NCI-H526 (cell line): ENCODE measurements at regions not wholly inside any gene's neighbourhood (a gene's known extent, or its start where the extent isn't known, plus 50 kb on each side); places are given as distances from the start of the nearest gene placed in this dataset.

Experiments used
- DNase-seq, 2 experiments: peaks; one replicate each; lab custom pipeline; 2025; lab: John Stamatoyannopoulos, UW

GRCh38 chr2:195606179-195606578 is 50.8 kb upstream of the SLC39A10 start:
- DNase-seq: no peak

DNA sequence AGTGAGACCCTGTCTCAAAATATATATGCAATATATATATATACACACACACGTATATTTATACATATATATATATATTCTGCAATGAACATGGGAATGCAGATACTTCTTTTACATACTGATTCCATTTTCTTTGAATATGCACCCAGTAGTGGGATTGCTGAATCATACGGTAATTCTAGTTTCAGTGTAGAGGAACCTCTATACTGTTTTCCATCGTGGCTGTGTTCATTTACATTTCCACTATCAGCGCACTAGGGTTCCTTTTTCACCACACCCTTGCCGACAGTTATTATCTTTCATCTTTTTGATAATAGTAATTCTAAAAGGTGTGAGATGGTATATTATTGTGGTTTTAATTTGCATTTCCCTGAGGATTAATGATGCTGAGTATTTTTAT is 52.3 kb upstream of the SLC39A10 start:
- DNase-seq: no peak

DNA sequence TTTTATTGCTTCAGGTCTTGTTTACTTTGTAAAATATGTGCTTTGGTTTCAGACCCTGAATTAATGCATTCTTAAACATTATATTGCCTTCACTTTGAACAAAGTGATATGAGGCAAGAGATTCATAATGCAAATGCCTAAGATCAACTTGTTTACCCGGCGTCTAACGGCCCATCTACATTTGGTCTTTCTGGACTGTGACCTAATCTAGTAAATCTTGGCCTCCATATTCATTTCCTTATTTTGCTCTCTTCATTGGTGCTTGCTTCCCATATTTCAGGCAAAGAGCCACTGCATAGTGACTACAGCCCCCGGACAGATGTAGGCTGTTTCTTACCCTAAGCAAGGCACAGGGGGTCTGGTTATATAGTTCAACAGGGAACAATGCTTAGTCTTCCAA is 53.0 kb upstream of the SLC39A10 start:
- no peak for DNase-seq

- DNase-seq: no peak
These were observed 53.6 kb upstream of the SLC39A10 start for GRCh38 chr2:195603408-195603807.

GRCh38 chr2:195602687-195603086 is 54.3 kb upstream of the SLC39A10 start:
- DNase-seq: no peak

GRCh38 chr2:195601361-195601760 is 55.7 kb upstream of the SLC39A10 start:
- no peak for DNase-seq

GRCh38 chr2:195600778-195601177 is 56.2 kb upstream of the SLC39A10 start:
- DNase-seq: no peak

- no peak for DNase-seq
These were observed 60.2 kb upstream of the SLC39A10 start for GRCh38 chr2:195596840-195597239.

DNA sequence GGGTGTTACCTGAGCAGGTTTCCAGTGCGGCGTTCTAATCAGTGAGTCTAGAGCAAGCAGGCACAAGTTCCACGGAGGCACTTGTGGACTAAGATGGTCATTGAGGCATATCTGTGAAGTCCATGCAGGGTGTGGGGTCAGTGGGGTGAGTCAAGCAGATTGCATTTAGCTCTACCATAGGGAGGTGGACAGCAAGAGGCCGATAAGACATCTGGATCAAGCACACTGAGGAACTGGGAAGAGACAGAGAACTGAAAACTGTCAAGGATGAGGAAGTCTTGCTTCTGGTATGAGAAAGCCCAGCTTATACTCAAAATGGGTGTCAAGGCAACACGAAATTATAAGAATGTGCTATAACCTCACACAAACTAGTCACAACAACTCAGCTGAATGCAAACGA is 61.2 kb upstream of the SLC39A10 start:
- no peak for DNase-seq

GRCh38 chr2:195594919-195595694 is 61.9 kb upstream of the SLC39A10 start:
- no peak for DNase-seq

- DNase-seq: no peak
These were observed 62.8 kb upstream of the SLC39A10 start for GRCh38 chr2:195594248-195594647.

- no peak for DNase-seq
These were observed 64.9 kb upstream of the SLC39A10 start for GRCh38 chr2:195592105-195592504.

GRCh38 chr2:195590861-195591205 is 66.2 kb upstream of the SLC39A10 start:
- no peak for DNase-seq

GRCh38 chr2:195590199-195590860 is 66.7 kb upstream of the SLC39A10 start:
- DNase-seq: no peak

DNA sequence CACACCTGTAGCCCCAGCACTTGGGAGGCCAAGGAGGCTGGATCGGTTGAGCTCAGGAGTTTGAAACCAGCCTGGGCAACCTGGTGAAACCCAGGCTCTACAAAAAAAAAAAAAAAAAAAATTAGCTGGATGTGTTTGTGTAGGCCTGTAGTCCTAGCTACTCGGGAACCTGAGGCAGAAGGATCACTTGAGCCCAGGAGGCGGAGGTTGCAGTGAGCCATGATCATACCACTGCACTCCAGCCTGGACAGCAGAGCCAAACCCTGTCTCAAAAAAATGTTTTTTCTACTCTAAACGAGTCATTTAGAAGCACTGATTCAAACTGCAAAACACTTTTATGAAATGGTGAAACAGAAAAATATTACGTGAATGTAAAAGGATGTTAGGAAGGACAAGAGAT is 69.1 kb upstream of the SLC39A10 start:
- DNase-seq: no peak

DNA sequence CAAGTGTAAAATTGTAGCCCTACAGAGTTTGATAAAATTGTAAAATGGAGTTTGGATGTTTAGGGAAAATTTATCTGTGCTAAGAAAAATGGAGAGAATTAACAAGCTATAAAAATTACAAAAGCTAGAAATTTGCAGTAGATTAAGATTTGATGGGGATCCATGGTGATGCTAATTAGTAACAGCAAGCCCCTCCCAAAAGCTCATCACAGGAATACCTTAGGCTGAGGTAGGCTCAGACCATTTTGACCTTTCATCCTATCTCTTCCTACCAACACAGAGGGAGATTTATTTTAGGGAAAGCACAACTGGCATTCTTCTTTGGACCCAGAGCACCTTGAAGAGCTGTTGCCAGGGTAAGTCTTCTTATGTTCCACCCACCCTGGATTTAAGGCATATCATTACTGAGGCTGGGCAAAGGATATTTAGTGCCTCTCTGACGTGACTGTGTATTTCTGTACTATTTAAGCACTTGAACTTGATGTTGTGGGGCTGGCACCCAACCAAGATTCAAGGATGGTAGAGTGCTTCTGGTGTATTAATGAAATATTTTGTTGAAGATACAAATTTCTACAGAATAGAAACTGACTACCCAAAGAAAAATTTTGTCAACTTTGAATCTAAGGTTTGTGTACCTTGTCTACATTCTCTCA is 70.8 kb upstream of the SLC39A10 start:
- no peak for DNase-seq

DNA sequence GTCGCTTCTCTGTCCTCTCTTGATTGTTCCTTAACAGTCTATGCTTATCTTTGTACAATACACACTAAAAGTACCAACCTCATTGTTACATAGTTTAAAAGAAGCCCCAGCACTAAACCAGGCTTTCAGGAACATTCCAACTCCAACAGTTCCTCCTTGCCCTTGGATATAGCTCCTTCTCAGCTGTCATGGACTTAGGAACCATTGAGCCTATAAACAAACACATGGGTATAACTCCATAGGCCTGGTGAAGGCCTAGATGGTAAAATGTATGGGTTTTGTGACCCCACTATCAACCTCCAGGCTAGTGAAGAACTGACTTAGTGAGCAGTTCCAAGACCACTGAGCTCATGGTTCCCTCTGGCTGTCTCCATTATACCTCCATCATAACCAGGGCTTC is 74.8 kb upstream of the SLC39A10 start:
- no peak for DNase-seq

GRCh38 chr2:195579776-195580555 is 77.1 kb upstream of the SLC39A10 start:
- DNase-seq: no peak

- DNase-seq: peak in 1 of 2 experiments; percentile 5
These were observed 81.1 kb upstream of the SLC39A10 start for GRCh38 chr2:195575879-195576401.

GRCh38 chr2:195575016-195575415 is 82.0 kb upstream of the SLC39A10 start:
- no peak for DNase-seq

GRCh38 chr2:195574312-195574711 is 82.7 kb upstream of the SLC39A10 start:
- no peak for DNase-seq
